ENCODE measurements at regions not wholly inside any gene's neighbourhood (a gene's known extent, or its start where the extent isn't known, plus 50 kb on each side); places are given as distances from the start of the nearest gene placed in this dataset.

- H3K9ac ChIP-seq (ENCODE audit: low read length) = no peak overlapping the region
- no peaks in the 10 kb centered on the region for H3K9me3 ChIP-seq (ENCODE audit: low read length)
- no peak for DNase-seq
- ChIA-PET CTCF (no interaction called here), POLR2A (ENCODE audit: unreplicated experiment) (no interaction called here)
- H3K9me2 ChIP-seq (replicated peaks; ENCODE audit: low read length) = no peaks in the 10 kb centered on the region
- no peaks in the 10 kb centered on the region for H3K79me2 ChIP-seq (ENCODE audit: low read length)
- intact Hi-C loops (cut with micrococcal nuclease) = loop anchor here (10.0 kb wide), 1 partner anchor 151 kb away; no protein-coding TSS in a partner anchor
- no peak overlapping the region for H3K27ac ChIP-seq (ENCODE audit: low read length)
- no peak overlapping the region for H2AFZ ChIP-seq (ENCODE audit: low read length)
- no TSS peak for BruUV-seq (replicated peaks)
- H3K27me3 ChIP-seq (ENCODE audit: low read length) = no peaks in the 10 kb centered on the region
- H4K20me1 ChIP-seq (ENCODE audit: low read length) = no peaks in the 10 kb centered on the region
- H3K4me2 ChIP-seq (ENCODE audit: low read length) = no peak overlapping the region
- H3K4me1 ChIP-seq (ENCODE audit: insufficient read depth, low read length) = peaks cover 10% of the 10 kb centered on the region; the same call in 1 of the 2 replicates
- no peak overlapping the region for H3K4me3 ChIP-seq (ENCODE audit: low read length)
- TF ChIP-seq CTCF (conservative IDR thresholded peaks at IDR 0.05; ENCODE audit: low read depth, low read length) = no peak
- TF ChIP-seq EZH2 (IDR thresholded peaks at IDR 0.05; ENCODE audit: low read length, unreplicated experiment) = no peak
- TF ChIP-seq EZH2phosphoT487 (IDR thresholded peaks at IDR 0.05; ENCODE audit: borderline replicate concordance, low read length) = no peak
- no peak for ATAC-seq
- H3K36me3 ChIP-seq (ENCODE audit: low read depth, low read length) = no peaks in the 10 kb centered on the region
- no peaks in the 10 kb centered on the region for H3F3A ChIP-seq (ENCODE audit: low read length, unreplicated experiment)
Observed at GRCh38 chr1:222924136-222924706, 109.4 kb downstream of the DISP1 start.

GRCh38 chr1:222926566-222926965 lies 111.7 kb downstream of the DISP1 start:
- intact Hi-C loops (cut with micrococcal nuclease) = loop anchor here (10.0 kb wide), 1 partner anchor 148 kb away; no protein-coding TSS in a partner anchor
- BruUV-seq (replicated peaks) = no TSS peak
- DNase-seq = peak; percentile 77
- Histone ChIP-seq H2AFZ (ENCODE audit: low read length) (no peak overlapping the region), H3K27me3 (ENCODE audit: low read length) (no peaks in the 10 kb centered on the region), H3K36me3 (ENCODE audit: low read depth, low read length) (no peaks in the 10 kb centered on the region), H3K9me3 (ENCODE audit: low read length) (no peaks in the 10 kb centered on the region), H3K4me3 (ENCODE audit: low read length) (no peak overlapping the region), H3F3A (ENCODE audit: low read length, unreplicated experiment) (no peaks in the 10 kb centered on the region), H3K4me2 (ENCODE audit: low read length) (peak overlapping the region; percentile 32; the same call in 1 of the 2 replicates), H4K20me1 (ENCODE audit: low read length) (no peaks in the 10 kb centered on the region), H3K9ac (ENCODE audit: low read length) (no peak overlapping the region), H3K27ac (ENCODE audit: low read length) (peak overlapping the region; percentile 7; the same call in 1 of the 2 replicates), H3K79me2 (ENCODE audit: low read length) (no peaks in the 10 kb centered on the region), H3K4me1 (ENCODE audit: insufficient read depth, low read length) (peaks cover 10% of the 10 kb centered on the region; the same call in 1 of the 2 replicates), H3K9me2 (replicated peaks; ENCODE audit: low read length) (no peaks in the 10 kb centered on the region)
- CTCF ChIA-PET = no interaction called here
- TF ChIP-seq EZH2phosphoT487 (IDR thresholded peaks at IDR 0.05; ENCODE audit: borderline replicate concordance, low read length) (no peak), CTCF (conservative IDR thresholded peaks at IDR 0.05; ENCODE audit: low read depth, low read length) (no peak), EZH2 (IDR thresholded peaks at IDR 0.05; ENCODE audit: low read length, unreplicated experiment) (no peak)
- peak; percentile 76 for ATAC-seq
- POLR2A ChIA-PET (ENCODE audit: unreplicated experiment) = no interaction called here

GRCh38 chr1:222927031-222927430 lies 112.2 kb downstream of the DISP1 start:
- no TSS peak for BruUV-seq (replicated peaks)
- H3K9ac ChIP-seq (ENCODE audit: low read length) = no peak overlapping the region
- no peaks in the 10 kb centered on the region for H3K9me3 ChIP-seq (ENCODE audit: low read length)
- peaks cover 10% of the 10 kb centered on the region; the same call in 1 of the 2 replicates for H3K4me1 ChIP-seq (ENCODE audit: insufficient read depth, low read length)
- ChIA-PET CTCF (no interaction called here), POLR2A (ENCODE audit: unreplicated experiment) (no interaction called here)
- H3K27me3 ChIP-seq (ENCODE audit: low read length) = no peaks in the 10 kb centered on the region
- H3F3A ChIP-seq (ENCODE audit: low read length, unreplicated experiment) = no peaks in the 10 kb centered on the region
- H3K9me2 ChIP-seq (replicated peaks; ENCODE audit: low read length) = no peaks in the 10 kb centered on the region
- 0 out of 2 replicates have a peak overlapping the region, but pooled peaks have one; percentile 32 for H3K4me2 ChIP-seq (ENCODE audit: low read length)
- intact Hi-C loops (cut with micrococcal nuclease) = loop anchor here (10.0 kb wide), 1 partner anchor 148 kb away; no protein-coding TSS in a partner anchor
- no peaks in the 10 kb centered on the region for H4K20me1 ChIP-seq (ENCODE audit: low read length)
- ATAC-seq (no peak), DNase-seq (no peak)
- no peak overlapping the region for H3K4me3 ChIP-seq (ENCODE audit: low read length)
- TF ChIP-seq CTCF (conservative IDR thresholded peaks at IDR 0.05; ENCODE audit: low read depth, low read length) (no peak), EZH2 (IDR thresholded peaks at IDR 0.05; ENCODE audit: low read length, unreplicated experiment) (no peak)
- no peaks in the 10 kb centered on the region for H3K36me3 ChIP-seq (ENCODE audit: low read depth, low read length)
- H3K79me2 ChIP-seq (ENCODE audit: low read length) = no peaks in the 10 kb centered on the region
- no peak overlapping the region for H2AFZ ChIP-seq (ENCODE audit: low read length)
- no peak overlapping the region for H3K27ac ChIP-seq (ENCODE audit: low read length)

Measured in PC-3 (cell line).